Caco-2 (cell line): ENCODE measurements at regions not wholly inside any gene's neighbourhood (a gene's known extent, or its start where the extent isn't known, plus 50 kb on each side); places are given as distances from the start of the nearest gene placed in this dataset.

Experiments
- BruUV-seq: library from RNA; stranded (reverse); fragments of 400-500 nt; replicated peaks from 2 replicates; lab custom pipeline; 2021; lab: Mats Ljungman, UMichigan
- CTCF ChIA-PET: fragments of 300-600 bp; sonication (Branson Sonifier 250); formaldehyde crosslinking; loops from one replicate; lab custom pipeline; 2022; ENCODE audit warnings: antibody characterized with exemption; lab: Charles Lee
- POLR2A ChIA-PET: fragments of 300-600 bp; sonication (Branson Sonifier 250); formaldehyde crosslinking; loops from one replicate; lab custom pipeline; 2022; ENCODE audit warnings: antibody characterized with exemption; lab: Charles Lee
- DNase-seq, 2 experiments: peaks; one replicate each; pipeline versions ENCODE4 v3.0.0 to v3.0.0-alpha.2; 2020 to 2022
- H3K27me3 ChIP-seq: replicated peaks from 2 replicates; pipeline ENCODE4 v1.6.0; 2011; ENCODE audit warnings: low read length; ENCODE audit not compliant: control insufficient read depth, insufficient read depth
- H3K36me3 ChIP-seq: 2 replicates; pipeline ENCODE4 v1.5.1; 2011; ENCODE audit warnings: low read length; ENCODE audit not compliant: control insufficient read depth, insufficient read depth
- H3K4me1 ChIP-seq: fragments of 250-450 bp; sonication (Bioruptor Pico); 2 replicates; pipeline ENCODE4 v1.5.1; 2020; ENCODE audit warnings: mild to moderate bottlenecking
- H3K4me3 ChIP-seq: 2 replicates; pipeline ENCODE4 v1.5.1; 2011; ENCODE audit warnings: low read depth, mild to moderate bottlenecking, control low read depth, low read length
- H3K9me3 ChIP-seq: fragments of 250-450 bp; sonication (Bioruptor Pico); 2 replicates; pipeline ENCODE4 v1.5.1; 2020; ENCODE audit warnings: mild to moderate bottlenecking, moderate library complexity
- H3K27ac Mint-ChIP-seq: one replicate; pipeline ENCODE4 v1.8.0; 2022; ENCODE audit warnings: mixed read lengths; ENCODE audit not compliant: unreplicated experiment
- H3K27me3 Mint-ChIP-seq: one replicate; pipeline ENCODE4 v1.8.0; 2022; ENCODE audit warnings: mixed read lengths; ENCODE audit not compliant: insufficient read depth, unreplicated experiment
- H3K36me3 Mint-ChIP-seq: one replicate; pipeline ENCODE4 v1.8.0; 2022; ENCODE audit warnings: mild to moderate bottlenecking, mixed read lengths; ENCODE audit not compliant: insufficient read depth, unreplicated experiment
- H3K4me1 Mint-ChIP-seq: one replicate; pipeline ENCODE4 v1.8.0; 2022; ENCODE audit warnings: low read depth, mixed read lengths; ENCODE audit not compliant: unreplicated experiment
- H3K4me3 Mint-ChIP-seq: one replicate; pipeline ENCODE4 v1.8.0; 2022; ENCODE audit warnings: mild to moderate bottlenecking, moderate library complexity, mixed read lengths; ENCODE audit not compliant: unreplicated experiment
- H3K9me3 Mint-ChIP-seq: one replicate; pipeline ENCODE4 v1.8.0; 2022; ENCODE audit warnings: mixed read lengths; ENCODE audit not compliant: unreplicated experiment
- intact Hi-C: fragments of 100-400 bp; cut with micrococcal nuclease; formaldehyde crosslinking; loops from one replicate; pipeline ENCODE4 v1.10.0; 2022; ENCODE audit not compliant: unreplicated experiment
- TF ChIP-seq, protein P1 (sequence below), 2 experiments: fragments of 200-600 bp in 1 of 2; IDR thresholded peaks; 1 replicate in 1 of 2; 2 replicates in 1 of 2; pipeline versions ENCODE4 v1.5.1 to v1.8.0; 2011 to 2022; ENCODE audit warnings: antibody characterized with exemption in 1 of 2, control low read depth in 1 of 2, inconsistent platforms in 1 of 2, low read depth in 1 of 2, low read length in 1 of 2, mild to moderate bottlenecking in 1 of 2, moderate library complexity in 1 of 2; ENCODE audit not compliant: insufficient read depth in 1 of 2, severe bottlenecking in 1 of 2, unreplicated experiment in 1 of 2

DNA sequence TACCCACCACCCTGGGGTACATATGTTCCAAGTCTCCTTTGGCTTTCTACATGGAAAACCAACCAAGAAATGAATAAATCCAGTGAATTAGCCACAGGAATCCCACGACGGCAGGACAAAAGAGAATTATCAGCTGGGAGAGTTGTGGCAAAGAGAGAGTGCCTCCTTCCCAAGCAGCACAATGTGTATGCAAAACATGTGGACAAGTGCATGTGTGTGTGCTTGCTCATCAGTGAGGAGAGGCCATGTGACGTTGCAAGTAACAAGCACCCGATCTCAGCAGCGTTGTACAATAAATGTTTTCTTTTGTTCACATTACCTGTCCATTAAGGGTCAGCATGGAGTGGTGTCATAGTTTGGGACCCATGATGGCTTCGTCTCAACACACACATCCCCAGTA lies 50.0 kb upstream of the EMX2 start:
- Mint-ChIP-seq H3K4me1 (peaks cover 19% of the 10 kb centered on the region), H3K27me3 (no peaks in the 10 kb centered on the region), H3K27ac (no peak overlapping the region), H3K36me3 (no peaks in the 10 kb centered on the region), H3K9me3 (no peaks in the 10 kb centered on the region), H3K4me3 (no peak overlapping the region)
- no peak for DNase-seq
- Histone ChIP-seq H3K36me3 (no peaks in the 10 kb centered on the region), H3K4me3 (no peak overlapping the region), H3K9me3 (0 out of 2 replicates have a peak, but pooled peaks cover 2% of the 10 kb centered on the region), H3K4me1 (peaks cover 5% of the 10 kb centered on the region), H3K27me3 (no peaks in the 10 kb centered on the region)
- TF ChIP-seq, protein P1, sequence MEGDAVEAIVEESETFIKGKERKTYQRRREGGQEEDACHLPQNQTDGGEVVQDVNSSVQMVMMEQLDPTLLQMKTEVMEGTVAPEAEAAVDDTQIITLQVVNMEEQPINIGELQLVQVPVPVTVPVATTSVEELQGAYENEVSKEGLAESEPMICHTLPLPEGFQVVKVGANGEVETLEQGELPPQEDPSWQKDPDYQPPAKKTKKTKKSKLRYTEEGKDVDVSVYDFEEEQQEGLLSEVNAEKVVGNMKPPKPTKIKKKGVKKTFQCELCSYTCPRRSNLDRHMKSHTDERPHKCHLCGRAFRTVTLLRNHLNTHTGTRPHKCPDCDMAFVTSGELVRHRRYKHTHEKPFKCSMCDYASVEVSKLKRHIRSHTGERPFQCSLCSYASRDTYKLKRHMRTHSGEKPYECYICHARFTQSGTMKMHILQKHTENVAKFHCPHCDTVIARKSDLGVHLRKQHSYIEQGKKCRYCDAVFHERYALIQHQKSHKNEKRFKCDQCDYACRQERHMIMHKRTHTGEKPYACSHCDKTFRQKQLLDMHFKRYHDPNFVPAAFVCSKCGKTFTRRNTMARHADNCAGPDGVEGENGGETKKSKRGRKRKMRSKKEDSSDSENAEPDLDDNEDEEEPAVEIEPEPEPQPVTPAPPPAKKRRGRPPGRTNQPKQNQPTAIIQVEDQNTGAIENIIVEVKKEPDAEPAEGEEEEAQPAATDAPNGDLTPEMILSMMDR (IDR thresholded peaks at IDR 0.05; ENCODE audit: insufficient read depth in 1 of 2, low read depth in 1 of 2, low read length in 1 of 2, severe bottlenecking in 1 of 2, unreplicated experiment in 1 of 2): no peak
- CTCF ChIA-PET: no interaction called here
- intact Hi-C loops: no loop called here
- POLR2A ChIA-PET: no interaction called here
- BruUV-seq: no TSS peak

DNA sequence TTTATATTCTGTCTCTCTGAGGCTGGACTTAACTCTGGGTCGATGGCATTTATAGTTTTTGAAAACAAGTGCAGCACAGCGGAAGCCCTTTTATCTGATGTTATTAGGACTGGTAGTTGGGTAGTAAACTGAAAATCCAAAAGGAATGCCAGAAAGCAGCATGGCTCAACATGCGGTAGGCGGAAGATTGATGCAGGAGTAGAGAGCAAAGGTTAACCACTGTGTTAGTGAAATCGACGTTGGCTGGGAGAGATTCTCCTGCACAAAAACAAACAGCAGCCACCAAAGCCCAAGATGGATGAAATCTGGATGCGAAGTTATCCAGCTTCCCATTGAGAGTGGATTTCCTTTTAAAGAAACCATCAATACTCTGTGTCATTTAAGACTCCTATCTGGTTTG lies 54.5 kb upstream of the EMX2 start:
- no peaks in the 10 kb centered on the region for H3K9me3 ChIP-seq
- no peak for DNase-seq
- no peaks in the 10 kb centered on the region for H3K27me3 ChIP-seq
- no peaks in the 10 kb centered on the region for H3K4me1 ChIP-seq
- peak overlapping the region; percentile 13 for H3K27ac Mint-ChIP-seq
- TF ChIP-seq, protein P1 (IDR thresholded peaks at IDR 0.05; ENCODE audit: insufficient read depth in 1 of 2, low read depth in 1 of 2, low read length in 1 of 2, severe bottlenecking in 1 of 2, unreplicated experiment in 1 of 2): no peak
- H3K4me3 Mint-ChIP-seq: no peak overlapping the region
- peaks cover 14% of the 10 kb centered on the region for H3K4me1 Mint-ChIP-seq
- no peaks in the 10 kb centered on the region for H3K36me3 ChIP-seq
- no peak overlapping the region for H3K4me3 ChIP-seq
- ChIA-PET CTCF (interaction anchor here (1.0 kb wide), 1 partner anchor 9 kb away, joined by 3 read pairs; no protein-coding TSS in a partner anchor), POLR2A (no interaction called here)
- H3K9me3 Mint-ChIP-seq: no peaks in the 10 kb centered on the region
- H3K36me3 Mint-ChIP-seq: no peaks in the 10 kb centered on the region
- intact Hi-C loops: no loop called here
- no TSS peak for BruUV-seq
- no peaks in the 10 kb centered on the region for H3K27me3 Mint-ChIP-seq

- Mint-ChIP-seq H3K27me3 (no peaks in the 10 kb centered on the region), H3K27ac (no peak overlapping the region), H3K4me3 (no peak overlapping the region), H3K9me3 (no peaks in the 10 kb centered on the region), H3K4me1 (peaks cover 14% of the 10 kb centered on the region), H3K36me3 (no peaks in the 10 kb centered on the region)
- ChIA-PET CTCF (no interaction called here), POLR2A (no interaction called here)
- TF ChIP-seq, protein P1 (IDR thresholded peaks at IDR 0.05; ENCODE audit: insufficient read depth in 1 of 2, low read depth in 1 of 2, low read length in 1 of 2, severe bottlenecking in 1 of 2, unreplicated experiment in 1 of 2): no peak
- Histone ChIP-seq H3K4me1 (no peaks in the 10 kb centered on the region), H3K4me3 (no peak overlapping the region), H3K27me3 (no peaks in the 10 kb centered on the region), H3K36me3 (no peaks in the 10 kb centered on the region), H3K9me3 (no peaks in the 10 kb centered on the region)
- intact Hi-C loops: no loop called here
- no peak for DNase-seq
- BruUV-seq: no TSS peak
Measured at GRCh38 chr10:117486606-117487005, 55.9 kb upstream of the EMX2 start.
